A204.1 (cell line): ENCODE measurements at regions not wholly inside any gene's neighbourhood (a gene's known extent, or its start where the extent isn't known, plus 50 kb on each side); places are given as distances from the start of the nearest gene placed in this dataset.
"Not testable (repeated sequence)": the region's sequence is repeated elsewhere in the genome, so short reads cannot be mapped to it uniquely, and the experiment has no call there.

Experiments used
- FAIRE-seq: peaks from 2 replicates; lab custom pipeline; 2012; peaks lifted over from hg19 to GRCh38; lab: Jason Lieb, UNC

- FAIRE-seq = no peak
These were observed 126.0 kb upstream of the RREB1 start for GRCh38 chr6:6981681-6982322.

GRCh38 chr6:6982663-6983062, 125.1 kb upstream of the RREB1 start:
- no peak for FAIRE-seq

- no peak for FAIRE-seq
These were observed 123.0 kb upstream of the RREB1 start for GRCh38 chr6:6984585-6985366.

GRCh38 chr6:6986344-6986743, 121.4 kb upstream of the RREB1 start:
- no peak for FAIRE-seq

GRCh38 chr6:6987749-6988148, 120.0 kb upstream of the RREB1 start:
- FAIRE-seq = no peak

GRCh38 chr6:6990059-6990458, 117.7 kb upstream of the RREB1 start:
- not testable (repeated sequence) for FAIRE-seq

- no peak for FAIRE-seq
These were observed 114.1 kb upstream of the RREB1 start for GRCh38 chr6:6993503-6994237.

- no peak for FAIRE-seq
These were observed 113.0 kb upstream of the RREB1 start for GRCh38 chr6:6994796-6995195.

GRCh38 chr6:6995328-6995727, 112.4 kb upstream of the RREB1 start:
- no peak for FAIRE-seq

GRCh38 chr6:6996124-6996523, 111.6 kb upstream of the RREB1 start:
- no peak for FAIRE-seq

- FAIRE-seq = no peak
These were observed 110.2 kb upstream of the RREB1 start for GRCh38 chr6:6997263-6998193.

GRCh38 chr6:6998194-6998569, 109.6 kb upstream of the RREB1 start:
- FAIRE-seq = no peak

GRCh38 chr6:7000825-7001777, 106.7 kb upstream of the RREB1 start:
- no peak for FAIRE-seq

GRCh38 chr6:7003041-7003440, 104.7 kb upstream of the RREB1 start:
- FAIRE-seq = no peak

- FAIRE-seq = no peak
These were observed 103.0 kb upstream of the RREB1 start for GRCh38 chr6:7004581-7005297.

GRCh38 chr6:7006515-7007191, 101.1 kb upstream of the RREB1 start:
- no peak for FAIRE-seq

GRCh38 chr6:7008451-7008988, 99.2 kb upstream of the RREB1 start:
- no peak for FAIRE-seq

GRCh38 chr6:7016226-7016625, 91.5 kb upstream of the RREB1 start:
- no peak for FAIRE-seq

- no peak for FAIRE-seq
These were observed 86.5 kb upstream of the RREB1 start for GRCh38 chr6:7021301-7021700.
